SU-DHL-6 (cell line): ENCODE measurements at regions not wholly inside any gene's neighbourhood (a gene's known extent, or its start where the extent isn't known, plus 50 kb on each side); places are given as distances from the start of the nearest gene placed in this dataset.

Experiments
- EZH2phosphoT487 ChIP-seq: fragments of 200-600 bp; sonication (generic), shearing (Covaris generic); conservative IDR thresholded peaks from 2 replicates; pipeline ENCODE4 v1.6.1; 2018; ENCODE audit warnings: mild to moderate bottlenecking, antibody characterized with exemption, low read length, moderate library complexity, mixed read lengths
- TF ChIP-seq, protein P1 (sequence below): fragments of 200-600 bp; sonication (generic); IDR thresholded peaks from one replicate; pipeline ENCODE4 v1.5.1; 2017; ENCODE audit warnings: antibody characterized with exemption, mild to moderate bottlenecking, low read length, moderate library complexity; ENCODE audit not compliant: insufficient read depth, poor library complexity, severe bottlenecking

DNA sequence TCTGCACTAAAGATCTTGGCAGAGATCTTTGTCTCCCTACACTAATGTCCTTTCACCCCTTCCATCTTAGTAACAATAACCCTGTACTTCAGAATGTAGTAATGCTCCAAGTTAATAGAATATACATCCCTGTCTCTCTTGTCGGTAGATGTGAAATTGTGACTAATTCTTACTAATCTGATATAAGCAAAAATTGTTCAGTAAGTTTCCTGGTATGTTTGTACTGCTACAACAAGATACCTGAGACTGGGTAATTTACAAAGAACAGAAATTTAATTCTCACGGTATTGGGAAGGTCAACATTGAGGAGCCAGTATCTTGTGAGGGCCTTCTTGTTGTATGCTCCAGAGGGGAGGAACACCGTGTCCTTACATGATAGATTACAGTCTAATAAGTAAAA, 1686.6 kb upstream of the CDH9 start:
- TF ChIP-seq, protein P1, sequence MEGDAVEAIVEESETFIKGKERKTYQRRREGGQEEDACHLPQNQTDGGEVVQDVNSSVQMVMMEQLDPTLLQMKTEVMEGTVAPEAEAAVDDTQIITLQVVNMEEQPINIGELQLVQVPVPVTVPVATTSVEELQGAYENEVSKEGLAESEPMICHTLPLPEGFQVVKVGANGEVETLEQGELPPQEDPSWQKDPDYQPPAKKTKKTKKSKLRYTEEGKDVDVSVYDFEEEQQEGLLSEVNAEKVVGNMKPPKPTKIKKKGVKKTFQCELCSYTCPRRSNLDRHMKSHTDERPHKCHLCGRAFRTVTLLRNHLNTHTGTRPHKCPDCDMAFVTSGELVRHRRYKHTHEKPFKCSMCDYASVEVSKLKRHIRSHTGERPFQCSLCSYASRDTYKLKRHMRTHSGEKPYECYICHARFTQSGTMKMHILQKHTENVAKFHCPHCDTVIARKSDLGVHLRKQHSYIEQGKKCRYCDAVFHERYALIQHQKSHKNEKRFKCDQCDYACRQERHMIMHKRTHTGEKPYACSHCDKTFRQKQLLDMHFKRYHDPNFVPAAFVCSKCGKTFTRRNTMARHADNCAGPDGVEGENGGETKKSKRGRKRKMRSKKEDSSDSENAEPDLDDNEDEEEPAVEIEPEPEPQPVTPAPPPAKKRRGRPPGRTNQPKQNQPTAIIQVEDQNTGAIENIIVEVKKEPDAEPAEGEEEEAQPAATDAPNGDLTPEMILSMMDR: no peak
- TF ChIP-seq EZH2phosphoT487: no peak
